CD14-positive monocyte (primary cell): ENCODE measurements at regions not wholly inside any gene's neighbourhood (a gene's known extent, or its start where the extent isn't known, plus 50 kb on each side); places are given as distances from the start of the nearest gene placed in this dataset.
A peak's percentile ranks its signal among the peaks of the same experiment; 100 is the strongest.

Experiments
- DNase-seq, 3 donors: peaks; one replicate each; pipeline ENCODE4 v3.0.0-alpha.2; 2011 to 2022
- H2AFZ ChIP-seq: 2 replicates; pipeline ENCODE4 v1.6.0; 2012; ENCODE audit warnings: mild to moderate bottlenecking, low read depth, low read length, inconsistent platforms; ENCODE audit not compliant: insufficient read depth, poor library complexity, severe bottlenecking
- H3K27ac ChIP-seq, 2 donors: 1 replicate in 1 of 2; 2 replicates in 1 of 2; pipeline ENCODE4 v1.5.1; 2012 to 2013; ENCODE audit warnings: low read length in 2 of 2, control low read depth in 1 of 2, inconsistent platforms in 1 of 2, low read depth in 1 of 2, mild to moderate bottlenecking in 1 of 2
- H3K27me3 ChIP-seq, 2 donors: one replicate each; pipeline versions ENCODE4 v1.6.0 to v1.6.1; 2011 to 2013; ENCODE audit warnings: low read length in 2 of 2; ENCODE audit not compliant: control insufficient read depth in 2 of 2, insufficient read depth in 2 of 2
- H3K36me3 ChIP-seq, 2 donors: replicated peaks in 1 of 2; 1 replicate in 1 of 2; 2 replicates in 1 of 2; pipeline versions ENCODE4 v1.5.1 to v1.6.1; 2012 to 2013; ENCODE audit warnings: low read length in 2 of 2, control low read depth in 1 of 2, inconsistent platforms in 1 of 2, mild to moderate bottlenecking in 1 of 2; ENCODE audit not compliant: insufficient read depth in 2 of 2, control insufficient read depth in 1 of 2
- H3K4me1 ChIP-seq, 2 donors: 1 replicate in 1 of 2; 2 replicates in 1 of 2; pipeline versions ENCODE4 v1.5.1 to v1.6.1; 2012 to 2013; ENCODE audit warnings: low read length in 2 of 2, control low read depth in 1 of 2, inconsistent platforms in 1 of 2, mild to moderate bottlenecking in 1 of 2, moderate library complexity in 1 of 2; ENCODE audit not compliant: insufficient read depth in 2 of 2, control insufficient read depth in 1 of 2
- H3K4me2 ChIP-seq: replicated peaks from 2 replicates; pipeline ENCODE3; 2012; ENCODE audit warnings: low read length, moderate library complexity, mild to moderate bottlenecking; ENCODE audit not compliant: poor library complexity, severe bottlenecking; ENCODE audit errors: extremely low read depth
- H3K4me3 ChIP-seq, 3 experiments: fragments of 200-600 bp in 1 of 3; sonication (generic) in 1 of 3; replicated peaks in 1 of 3; 1 replicate in 2 of 3; 2 replicates in 1 of 3; pipeline ENCODE4 v1.5.1; 2011 to 2013; ENCODE audit warnings: low read length in 3 of 3, mild to moderate bottlenecking in 3 of 3, control low read depth in 2 of 3, low read depth in 2 of 3, inconsistent platforms in 1 of 3, moderate library complexity in 1 of 3
- H3K79me2 ChIP-seq: 2 replicates; pipeline ENCODE4 v1.6.0; 2012; ENCODE audit warnings: mild to moderate bottlenecking, control low read depth, inconsistent platforms, low read length, moderate library complexity; ENCODE audit not compliant: insufficient read depth
- H3K9ac ChIP-seq: 2 replicates; pipeline ENCODE4 v1.6.0; 2017; ENCODE audit warnings: low read length, mild to moderate bottlenecking; ENCODE audit not compliant: insufficient read depth, poor library complexity, severe bottlenecking
- H3K9me3 ChIP-seq, 2 donors: replicated peaks in 1 of 2; 1 replicate in 1 of 2; 2 replicates in 1 of 2; pipeline versions ENCODE4 v1.5.1 to v1.6.1; 2012 to 2013; ENCODE audit warnings: low read length in 2 of 2, control low read depth in 1 of 2; ENCODE audit not compliant: control insufficient read depth in 1 of 2, insufficient read depth in 1 of 2
- H4K20me1 ChIP-seq: 2 replicates; pipeline ENCODE4 v1.6.0; 2012; ENCODE audit warnings: mild to moderate bottlenecking, low read length, control low read depth, moderate library complexity; ENCODE audit not compliant: insufficient read depth
- H3K27ac Mint-ChIP-seq, 7 donors: one replicate each; pipeline ENCODE4 v1.8.0; 2020; ENCODE audit warnings: mild to moderate bottlenecking in 7 of 7, mixed read lengths in 7 of 7, moderate library complexity in 6 of 7, inconsistent platforms in 2 of 7
- H3K27me3 Mint-ChIP-seq, 3 donors: one replicate each; pipeline ENCODE4 v1.8.0; 2021 to 2022; ENCODE audit warnings: low read depth in 3 of 3, mild to moderate bottlenecking in 3 of 3, mixed read lengths in 3 of 3, moderate library complexity in 3 of 3, inconsistent platforms in 1 of 3
- H3K36me3 Mint-ChIP-seq, 2 donors: one replicate each; pipeline ENCODE4 v1.8.0; 2020; ENCODE audit warnings: mixed read lengths in 2 of 2, inconsistent platforms in 1 of 2, mild to moderate bottlenecking in 1 of 2
- H3K4me1 Mint-ChIP-seq: one replicate; pipeline ENCODE4 v1.8.0; 2020; ENCODE audit warnings: mild to moderate bottlenecking, mixed read lengths
- H3K4me3 Mint-ChIP-seq, 2 donors: one replicate each; pipeline ENCODE4 v1.8.0; 2020; ENCODE audit warnings: mild to moderate bottlenecking in 2 of 2, mixed read lengths in 2 of 2, moderate library complexity in 1 of 2
- H3K9me3 Mint-ChIP-seq, 7 donors: one replicate each; pipeline ENCODE4 v1.8.0; 2020 to 2022; ENCODE audit warnings: mixed read lengths in 7 of 7, mild to moderate bottlenecking in 6 of 7, moderate library complexity in 6 of 7, inconsistent platforms in 2 of 7
- CTCF ChIP-seq: fragments of 200-600 bp; IDR thresholded peaks from one replicate; pipeline ENCODE4 v1.8.0; 2022; ENCODE audit warnings: antibody characterized with exemption, mild to moderate bottlenecking
- WGBS: methylation state at CpG from one replicate; pipeline ENCODE4 v1.1.5; 2013; ENCODE audit warnings: missing lambda C conversion rate; ENCODE audit not compliant: insufficient coverage; 5-methylcytosine and 5-hydroxymethylcytosine counted together
- intact Hi-C, 2 donors: fragments of 100-400 bp; cut with micrococcal nuclease; formaldehyde crosslinking; loops; one replicate each; pipeline versions ENCODE4 v1.15.0 to v1.15.1; 2023

- Histone ChIP-seq H3K4me1 (peaks cover 22 to 28% of the 10 kb centered on the region in 2 donors), H3K9ac (no peak overlapping the region), H3K79me2 (no peaks in the 10 kb centered on the region), H4K20me1 (no peaks in the 10 kb centered on the region), H3K36me3 (no peaks in the 10 kb centered on the region), H3K27ac (no peak overlapping the region), H3K4me2 (no peak overlapping the region), H3K4me3 (no peak overlapping the region), H3K9me3 (peaks cover 0 to 3% of the 10 kb centered on the region in 2 donors), H2AFZ (no peak overlapping the region), H3K27me3 (no peaks in the 10 kb centered on the region)
- Mint-ChIP-seq H3K36me3 (no peaks in the 10 kb centered on the region), H3K27me3 (peaks cover 0 to 1% (median 0%) of the 10 kb centered on the region in 3 donors), H3K4me1 (peaks cover 45% of the 10 kb centered on the region), H3K27ac (peak overlapping the region in 4 of 7 donors; percentile 48 to 83 (median 73)), H3K9me3 (peaks cover 0 to 3% (median 0%) of the 10 kb centered on the region in 7 donors), H3K4me3 (no peak overlapping the region)
- intact Hi-C loops: loop anchor here in 1 of 2 donors (10.0 kb wide), 1 partner anchor 349 kb away; no protein-coding TSS in a partner anchor
- WGBS: no CpG with 5 or more reads among the region's 1 CpG
- no peak for DNase-seq
- TF ChIP-seq CTCF: no peak
Observed at GRCh38 chr5:112534067-112534583, 115.0 kb upstream of the EPB41L4A start.

DNA sequence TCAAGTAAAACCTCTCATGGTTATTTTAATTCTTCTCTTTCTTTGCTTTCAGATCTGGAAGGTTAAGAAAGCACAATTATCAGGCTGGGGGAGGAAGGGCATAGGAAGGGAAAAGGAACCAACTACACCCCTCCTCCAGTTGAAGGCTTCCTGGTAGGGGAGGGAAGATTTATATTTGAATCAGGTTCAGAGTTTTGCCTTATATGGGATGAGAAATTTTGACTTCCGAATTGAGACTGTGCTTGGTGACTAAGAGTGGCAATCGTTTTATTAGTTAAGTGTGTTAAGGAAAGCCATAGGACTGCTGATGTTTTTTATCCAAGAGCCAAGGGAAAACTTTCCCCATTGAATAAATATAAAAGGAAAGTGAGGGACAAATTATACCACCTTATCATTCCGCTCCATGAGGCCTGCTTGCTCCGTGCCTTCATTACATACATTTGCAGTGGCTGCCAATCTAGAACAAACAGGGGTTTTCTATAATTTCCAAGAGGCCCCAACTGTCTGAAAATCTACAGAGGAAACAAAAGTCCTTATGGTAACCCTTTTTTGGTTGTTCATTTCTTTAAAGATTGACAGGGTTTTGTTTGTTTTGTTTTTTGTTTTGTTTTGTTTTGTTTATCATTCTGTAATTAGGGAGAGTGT, 115.7 kb upstream of the EPB41L4A start:
- Mint-ChIP-seq H3K27me3 (peaks cover 0 to 4% (median 3%) of the 10 kb centered on the region in 3 donors), H3K36me3 (no peaks in the 10 kb centered on the region), H3K4me1 (peaks cover 45% of the 10 kb centered on the region), H3K9me3 (peaks cover 0 to 7% (median 3%) of the 10 kb centered on the region in 7 donors), H3K27ac (peak overlapping the region in 4 of 7 donors; percentile 22 to 83 (median 63)), H3K4me3 (peak overlapping the region in 1 of 2 donors; percentile 12)
- H3K27me3 ChIP-seq: no peaks in the 10 kb centered on the region
- H3K4me2 ChIP-seq: no peak overlapping the region
- WGBS: no CpG with 5 or more reads among the region's 4 CpGs
- peaks cover 22 to 28% of the 10 kb centered on the region in 2 donors for H3K4me1 ChIP-seq
- no peak overlapping the region for H3K9ac ChIP-seq
- DNase-seq: no peak
- intact Hi-C loops: loop anchor here in 1 of 2 donors (10.0 kb wide), 1 partner anchor 350 kb away; no protein-coding TSS in a partner anchor
- peaks cover 0 to 3% of the 10 kb centered on the region in 2 donors for H3K9me3 ChIP-seq
- H2AFZ ChIP-seq: no peak overlapping the region
- no peak for TF ChIP-seq CTCF
- no peaks in the 10 kb centered on the region for H3K36me3 ChIP-seq
- no peaks in the 10 kb centered on the region for H3K79me2 ChIP-seq
- H3K4me3 ChIP-seq: no peak overlapping the region
- no peak overlapping the region for H3K27ac ChIP-seq
- no peaks in the 10 kb centered on the region for H4K20me1 ChIP-seq
